ENCODE measurements at regions not wholly inside any gene's neighbourhood (a gene's known extent, or its start where the extent isn't known, plus 50 kb on each side); places are given as distances from the start of the nearest gene placed in this dataset.

DNA sequence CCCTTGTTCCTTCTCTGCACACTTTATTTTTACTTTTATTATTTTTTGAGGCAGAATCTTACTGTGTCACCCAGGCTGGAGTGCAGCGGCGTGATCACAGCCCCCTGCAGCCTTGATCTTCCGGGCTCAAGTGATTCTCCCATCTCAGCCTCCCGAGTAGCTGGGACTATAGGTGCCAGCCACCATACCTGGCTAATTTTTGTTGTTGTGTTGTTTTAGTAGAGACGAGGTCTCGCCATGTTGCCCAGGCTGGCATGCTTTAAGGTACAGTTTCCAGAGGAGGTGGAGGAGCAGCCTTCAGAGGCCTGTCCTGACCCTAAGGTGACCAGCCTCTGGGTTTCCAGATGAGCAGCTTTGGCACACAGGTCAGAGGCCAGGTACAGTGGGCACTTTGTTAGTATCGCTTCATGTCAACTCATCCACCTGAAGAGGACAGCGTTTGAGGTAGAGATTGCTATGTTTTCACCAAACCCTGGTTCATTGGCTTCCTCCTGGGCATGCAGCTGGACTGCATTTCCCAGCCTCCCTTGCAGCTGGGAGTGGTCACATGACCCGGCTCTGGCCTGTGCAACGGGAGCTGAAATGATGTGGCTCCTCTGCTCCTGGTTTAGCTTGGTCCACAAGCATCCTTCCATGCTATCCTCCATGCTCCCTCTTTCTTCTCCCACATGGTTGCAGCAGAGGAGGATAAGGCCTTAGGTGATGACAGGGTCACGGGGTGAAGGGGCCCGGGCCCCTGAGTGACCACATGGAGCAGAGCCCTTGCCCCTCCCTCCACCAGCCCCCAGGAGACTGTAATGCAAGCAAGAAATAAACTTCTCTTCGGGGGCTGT, 139.3 kb upstream of the IER5L start:
- no peak for DNase-seq (ENCODE audit: low read depth)
- no peaks in the 10 kb centered on the region for H3K36me3 ChIP-seq (ENCODE audit: control insufficient read depth, insufficient read depth, low read length)
- H3K4me3 ChIP-seq (ENCODE audit: low read depth, low read length), result no peak overlapping the region
- H3K27me3 ChIP-seq (ENCODE audit: control insufficient read depth, insufficient read depth, low read length), result no peaks in the 10 kb centered on the region
- TF ChIP-seq, protein P1, sequence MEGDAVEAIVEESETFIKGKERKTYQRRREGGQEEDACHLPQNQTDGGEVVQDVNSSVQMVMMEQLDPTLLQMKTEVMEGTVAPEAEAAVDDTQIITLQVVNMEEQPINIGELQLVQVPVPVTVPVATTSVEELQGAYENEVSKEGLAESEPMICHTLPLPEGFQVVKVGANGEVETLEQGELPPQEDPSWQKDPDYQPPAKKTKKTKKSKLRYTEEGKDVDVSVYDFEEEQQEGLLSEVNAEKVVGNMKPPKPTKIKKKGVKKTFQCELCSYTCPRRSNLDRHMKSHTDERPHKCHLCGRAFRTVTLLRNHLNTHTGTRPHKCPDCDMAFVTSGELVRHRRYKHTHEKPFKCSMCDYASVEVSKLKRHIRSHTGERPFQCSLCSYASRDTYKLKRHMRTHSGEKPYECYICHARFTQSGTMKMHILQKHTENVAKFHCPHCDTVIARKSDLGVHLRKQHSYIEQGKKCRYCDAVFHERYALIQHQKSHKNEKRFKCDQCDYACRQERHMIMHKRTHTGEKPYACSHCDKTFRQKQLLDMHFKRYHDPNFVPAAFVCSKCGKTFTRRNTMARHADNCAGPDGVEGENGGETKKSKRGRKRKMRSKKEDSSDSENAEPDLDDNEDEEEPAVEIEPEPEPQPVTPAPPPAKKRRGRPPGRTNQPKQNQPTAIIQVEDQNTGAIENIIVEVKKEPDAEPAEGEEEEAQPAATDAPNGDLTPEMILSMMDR (IDR thresholded peaks at IDR 0.05; ENCODE audit: insufficient read depth, low read length, severe bottlenecking), result no peak
- FAIRE-seq, result peak; percentile 52

DNA sequence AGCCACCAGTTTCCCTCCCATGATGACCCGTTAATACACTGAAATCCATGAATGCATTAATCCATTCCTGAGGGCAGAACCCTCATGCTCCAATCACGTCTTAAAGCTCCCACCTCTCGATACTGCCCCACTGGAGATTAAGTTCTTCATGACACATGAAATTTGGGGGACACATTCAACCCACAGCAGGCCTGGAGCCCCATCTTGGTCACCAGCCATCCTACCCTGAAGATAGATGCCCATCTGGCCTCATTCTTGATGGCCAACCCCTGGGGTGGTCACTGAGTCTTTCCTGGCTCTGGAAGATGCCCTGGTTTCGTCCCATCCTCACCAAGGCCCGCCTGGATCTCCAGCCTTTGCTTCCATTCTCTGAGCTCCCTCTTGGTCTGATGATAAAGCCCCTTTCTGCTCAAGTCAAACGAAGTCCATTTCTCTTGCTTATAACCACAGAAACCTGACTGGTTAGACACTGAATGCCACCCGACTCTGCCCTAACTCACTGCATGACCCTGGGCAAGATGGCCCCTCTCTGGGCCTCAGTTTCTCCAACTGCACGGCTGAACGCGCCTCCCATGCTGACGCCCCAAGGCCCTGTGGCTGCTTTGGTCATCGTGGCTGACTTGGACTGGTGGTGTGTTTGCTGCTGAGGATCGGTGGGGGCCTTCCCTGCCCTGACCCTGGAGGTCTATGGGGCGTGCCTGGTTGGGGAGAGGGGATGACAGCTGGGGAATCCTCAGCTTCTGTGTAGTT, 138.4 kb upstream of the IER5L start:
- Histone ChIP-seq H3K4me3 (ENCODE audit: low read depth, low read length) (no peak overlapping the region), H3K27me3 (ENCODE audit: control insufficient read depth, insufficient read depth, low read length) (no peaks in the 10 kb centered on the region), H3K36me3 (ENCODE audit: control insufficient read depth, insufficient read depth, low read length) (no peaks in the 10 kb centered on the region)
- FAIRE-seq (no peak), DNase-seq (ENCODE audit: low read depth) (no peak)
- TF ChIP-seq, protein P1 (IDR thresholded peaks at IDR 0.05; ENCODE audit: insufficient read depth, low read length, severe bottlenecking), result no peak

DNA sequence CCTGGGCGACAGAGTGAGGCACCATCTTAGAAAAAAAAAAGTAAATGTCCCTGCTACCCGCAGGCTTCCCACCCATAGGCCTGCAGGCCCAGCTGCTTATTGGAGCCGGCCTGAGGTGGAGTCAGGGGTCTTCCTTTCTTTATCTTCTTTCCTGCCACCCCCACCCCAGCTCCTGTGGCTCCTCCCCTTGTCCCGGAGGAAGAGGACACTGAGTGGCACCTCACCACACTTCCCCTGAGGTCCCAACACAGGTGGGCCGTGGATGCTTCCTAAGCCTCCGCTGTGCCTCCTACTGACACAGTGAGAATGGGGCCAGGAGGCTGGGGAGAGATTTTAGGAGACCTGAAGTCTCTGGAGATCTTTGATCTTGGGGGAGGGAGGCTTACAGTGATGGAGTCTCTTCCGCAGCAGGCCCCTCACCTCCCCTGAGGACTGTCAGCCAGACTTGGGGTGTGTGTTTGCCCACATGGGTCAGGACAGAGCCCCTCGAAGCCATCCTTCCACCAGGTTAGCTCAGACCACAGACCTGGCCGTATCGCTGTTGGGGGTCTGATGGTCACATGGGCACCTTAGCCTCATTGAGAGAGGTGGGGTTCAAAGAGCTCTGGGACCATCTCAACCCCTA, 135.4 kb upstream of the IER5L start:
- DNase-seq (ENCODE audit: low read depth) (no peak), FAIRE-seq (no peak)
- no peak overlapping the region for H3K4me3 ChIP-seq (ENCODE audit: low read depth, low read length)
- H3K36me3 ChIP-seq (ENCODE audit: control insufficient read depth, insufficient read depth, low read length), result no peaks in the 10 kb centered on the region
- TF ChIP-seq, protein P1 (IDR thresholded peaks at IDR 0.05; ENCODE audit: insufficient read depth, low read length, severe bottlenecking), result no peak
- no peaks in the 10 kb centered on the region for H3K27me3 ChIP-seq (ENCODE audit: control insufficient read depth, insufficient read depth, low read length)

GRCh38 chr9:129312251-129313122, 134.4 kb upstream of the IER5L start:
- DNase-seq (ENCODE audit: low read depth), result no peak
- TF ChIP-seq, protein P1 (IDR thresholded peaks at IDR 0.05; ENCODE audit: insufficient read depth, low read length, severe bottlenecking), result no peak
- Histone ChIP-seq H3K4me3 (ENCODE audit: low read depth, low read length) (no peak overlapping the region), H3K27me3 (ENCODE audit: control insufficient read depth, insufficient read depth, low read length) (no peaks in the 10 kb centered on the region), H3K36me3 (ENCODE audit: control insufficient read depth, insufficient read depth, low read length) (no peaks in the 10 kb centered on the region)
- no peak for FAIRE-seq

GRCh38 chr9:129311643-129312042, 133.6 kb upstream of the IER5L start:
- DNase-seq (ENCODE audit: low read depth) (no peak), FAIRE-seq (no peak)

More at GRCh38 chr9:129311643-129312042, 133.6 kb upstream of the IER5L start:
- TF ChIP-seq, protein P1 (IDR thresholded peaks at IDR 0.05; ENCODE audit: insufficient read depth, low read length, severe bottlenecking), result no peak
- Histone ChIP-seq H3K27me3 (ENCODE audit: control insufficient read depth, insufficient read depth, low read length) (no peaks in the 10 kb centered on the region), H3K4me3 (ENCODE audit: low read depth, low read length) (no peak overlapping the region), H3K36me3 (ENCODE audit: control insufficient read depth, insufficient read depth, low read length) (no peaks in the 10 kb centered on the region)
